Karpas-422 (cell line): ENCODE measurements at regions not wholly inside any gene's neighbourhood (a gene's known extent, or its start where the extent isn't known, plus 50 kb on each side); places are given as distances from the start of the nearest gene placed in this dataset.

Experiments
- DNase-seq: peaks from one replicate; pipeline ENCODE4 v3.0.0-alpha.2; 2015
- H2AFZ ChIP-seq: fragments of 200-600 bp; sonication (generic); 2 replicates; pipeline ENCODE4 v1.6.1; 2014; ENCODE audit warnings: antibody characterized with exemption, low read length, mixed read lengths
- H3K27ac ChIP-seq: fragments of 200-600 bp; sonication (generic); 2 replicates; pipeline ENCODE4 v1.5.1; 2014; ENCODE audit warnings: mild to moderate bottlenecking, low read length, moderate library complexity
- H3K27me3 ChIP-seq: fragments of 200-600 bp; sonication (generic); 2 replicates; pipeline ENCODE4 v1.6.1; 2014; ENCODE audit warnings: low read length, mixed read lengths
- H3K36me3 ChIP-seq: fragments of 200-600 bp; sonication (generic); 2 replicates; pipeline ENCODE4 v1.6.1; 2014; ENCODE audit warnings: low read length, mixed read lengths; ENCODE audit not compliant: insufficient read depth
- H3K4me1 ChIP-seq: fragments of 200-600 bp; sonication (generic); 2 replicates; pipeline ENCODE4 v1.6.1; 2014; ENCODE audit warnings: mild to moderate bottlenecking, low read length, mixed read lengths
- H3K4me2 ChIP-seq: fragments of 200-600 bp; sonication (generic); 2 replicates; pipeline ENCODE4 v1.6.1; 2014; ENCODE audit warnings: low read length, low read depth, mild to moderate bottlenecking; ENCODE audit not compliant: poor library complexity, severe bottlenecking
- H3K4me3 ChIP-seq: fragments of 200-600 bp; sonication (generic); 2 replicates; pipeline ENCODE4 v1.5.1; 2014; ENCODE audit warnings: mild to moderate bottlenecking, antibody characterized with exemption, low read length, mixed read lengths
- H3K79me2 ChIP-seq: fragments of 200-600 bp; sonication (generic); 2 replicates; pipeline ENCODE4 v1.6.1; 2014; ENCODE audit warnings: mild to moderate bottlenecking, low read length, mixed read lengths
- H3K9ac ChIP-seq: fragments of 200-600 bp; sonication (generic); 2 replicates; pipeline ENCODE4 v1.6.0; 2014; ENCODE audit warnings: low read length
- H3K9me2 ChIP-seq: fragments of 200-600 bp; sonication (generic), shearing (Covaris generic); replicated peaks from 2 replicates; pipeline ENCODE4 v1.6.0; 2014; ENCODE audit warnings: mild to moderate bottlenecking, low read length, moderate library complexity; ENCODE audit not compliant: insufficient read depth
- H3K9me3 ChIP-seq: fragments of 300-700, 200-600 bp; sonication (generic); 2 replicates; pipeline ENCODE4 v1.6.1; 2014; ENCODE audit warnings: low read length, mixed read lengths
- H4K20me1 ChIP-seq: fragments of 200-600 bp; sonication (generic); 2 replicates; pipeline ENCODE4 v1.6.1; 2014; ENCODE audit warnings: mild to moderate bottlenecking, antibody characterized with exemption, low read length, low read depth; ENCODE audit not compliant: insufficient read depth

DNA sequence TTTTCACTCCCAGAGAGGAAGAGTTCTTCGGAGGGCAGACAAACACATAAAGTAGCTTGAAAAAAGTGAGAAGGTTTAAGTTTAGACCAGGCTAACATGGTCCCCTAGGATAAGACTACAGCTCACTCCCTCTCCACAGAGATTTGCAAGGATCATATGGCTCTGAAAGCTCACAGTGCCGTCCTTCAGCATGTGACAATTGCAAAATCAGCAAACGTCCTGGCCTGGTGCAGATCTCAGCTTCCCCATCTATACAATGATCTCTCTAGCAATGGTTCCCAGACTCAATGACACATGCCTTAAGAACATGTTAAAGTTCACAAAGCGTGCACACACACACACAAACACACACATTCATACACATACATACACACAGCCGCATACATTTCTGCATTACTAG, 327.6 kb downstream of the ACTL7B start:
- H3K4me3 ChIP-seq = no peak overlapping the region
- no peaks in the 10 kb centered on the region for H3K9me3 ChIP-seq
- no peak overlapping the region for H2AFZ ChIP-seq
- H3K9ac ChIP-seq = no peak overlapping the region
- DNase-seq = no peak
- no peaks in the 10 kb centered on the region for H4K20me1 ChIP-seq
- no peak overlapping the region for H3K4me2 ChIP-seq
- H3K9me2 ChIP-seq = no peaks in the 10 kb centered on the region
- no peaks in the 10 kb centered on the region for H3K79me2 ChIP-seq
- no peaks in the 10 kb centered on the region for H3K27me3 ChIP-seq
- H3K4me1 ChIP-seq = no peaks in the 10 kb centered on the region
- no peak overlapping the region for H3K27ac ChIP-seq
- no peaks in the 10 kb centered on the region for H3K36me3 ChIP-seq

DNA sequence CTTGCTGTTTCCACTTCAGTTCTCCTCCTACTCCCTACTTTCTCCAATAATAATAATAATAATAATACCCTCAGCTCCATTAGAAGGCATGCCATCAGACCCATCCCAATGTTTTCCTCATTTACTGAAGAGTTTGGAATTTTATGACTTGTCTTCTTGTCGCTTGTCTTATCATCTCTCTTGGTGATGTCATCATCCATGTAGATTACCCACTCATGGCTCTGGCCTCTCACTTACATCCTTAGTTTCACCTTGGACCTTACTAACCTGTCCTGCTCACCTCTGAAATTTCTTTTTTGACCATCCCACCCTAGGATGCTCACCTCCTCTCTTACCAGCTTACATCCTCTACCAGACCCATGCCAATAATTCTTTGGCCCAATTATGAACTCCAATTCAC, 329.3 kb downstream of the ACTL7B start:
- H3K4me2 ChIP-seq = no peak overlapping the region
- DNase-seq = no peak
- no peaks in the 10 kb centered on the region for H3K9me3 ChIP-seq
- H3K4me3 ChIP-seq = no peak overlapping the region
- no peaks in the 10 kb centered on the region for H3K79me2 ChIP-seq
- H3K27ac ChIP-seq = no peak overlapping the region
- H3K9ac ChIP-seq = no peak overlapping the region
- no peaks in the 10 kb centered on the region for H4K20me1 ChIP-seq
- no peak overlapping the region for H2AFZ ChIP-seq
- no peaks in the 10 kb centered on the region for H3K4me1 ChIP-seq
- no peaks in the 10 kb centered on the region for H3K9me2 ChIP-seq
- no peaks in the 10 kb centered on the region for H3K36me3 ChIP-seq
- H3K27me3 ChIP-seq = no peaks in the 10 kb centered on the region

DNA sequence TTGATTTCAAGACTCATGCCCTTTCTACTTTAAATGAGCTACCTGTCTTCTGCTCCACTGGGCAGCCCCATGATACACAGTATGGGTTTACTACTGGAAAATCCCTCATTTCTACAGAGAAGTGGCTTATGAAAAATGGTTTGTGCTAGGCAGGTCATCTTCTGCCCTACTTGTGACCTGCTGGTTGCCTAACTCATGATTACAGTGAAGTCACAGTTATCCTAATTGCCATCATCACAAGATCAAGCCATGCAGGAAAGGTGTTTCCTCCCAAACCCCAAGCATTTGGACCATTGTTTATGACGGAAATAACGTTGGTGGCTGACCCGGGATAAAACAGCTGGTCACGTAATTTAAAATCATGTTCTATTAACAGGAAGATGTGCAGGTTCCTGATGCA, 330.6 kb downstream of the ACTL7B start:
- no peak for DNase-seq
- Histone ChIP-seq H3K4me3 (no peak overlapping the region), H3K9me2 (no peaks in the 10 kb centered on the region), H3K9me3 (no peaks in the 10 kb centered on the region), H3K36me3 (no peaks in the 10 kb centered on the region), H4K20me1 (no peaks in the 10 kb centered on the region), H3K79me2 (no peaks in the 10 kb centered on the region), H3K27me3 (no peaks in the 10 kb centered on the region), H2AFZ (no peak overlapping the region), H3K4me1 (no peaks in the 10 kb centered on the region), H3K27ac (no peak overlapping the region), H3K9ac (no peak overlapping the region), H3K4me2 (no peak overlapping the region)

DNA sequence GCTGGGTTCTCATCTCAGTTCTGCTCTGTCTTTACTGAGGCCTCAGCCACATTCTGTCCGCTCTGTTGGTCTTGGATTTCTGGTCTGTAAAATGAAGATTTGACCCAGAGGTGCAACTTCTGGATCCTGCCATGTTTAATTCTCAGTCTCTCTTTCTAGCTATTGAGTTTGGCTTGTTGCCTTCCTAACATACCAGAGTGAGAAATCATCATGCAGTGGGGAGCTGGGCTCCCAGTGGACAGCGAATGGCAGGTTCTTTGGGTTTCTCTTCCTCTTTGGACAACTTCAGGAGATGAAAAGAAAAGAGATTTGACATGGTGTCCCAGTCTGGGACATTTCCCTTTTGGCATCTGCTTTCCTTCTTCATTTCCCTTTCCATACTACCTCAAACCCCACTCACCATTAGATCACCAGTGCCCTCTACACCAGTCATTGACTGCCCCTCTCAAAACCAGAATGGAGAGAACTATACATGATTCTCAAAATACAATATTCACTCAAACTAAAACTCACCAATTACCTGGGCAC, 334.7 kb downstream of the ACTL7B start:
- H4K20me1 ChIP-seq = no peaks in the 10 kb centered on the region
- no peaks in the 10 kb centered on the region for H3K9me3 ChIP-seq
- H3K27me3 ChIP-seq = no peaks in the 10 kb centered on the region; the same call in 1 of the 2 replicates
- H3K4me1 ChIP-seq = no peaks in the 10 kb centered on the region
- H3K4me3 ChIP-seq = no peak overlapping the region
- no peak overlapping the region for H2AFZ ChIP-seq
- H3K36me3 ChIP-seq = no peaks in the 10 kb centered on the region
- H3K79me2 ChIP-seq = no peaks in the 10 kb centered on the region
- no peak overlapping the region for H3K27ac ChIP-seq
- H3K9me2 ChIP-seq = no peaks in the 10 kb centered on the region
- H3K9ac ChIP-seq = no peak overlapping the region
- no peak for DNase-seq
- H3K4me2 ChIP-seq = no peak overlapping the region

DNA sequence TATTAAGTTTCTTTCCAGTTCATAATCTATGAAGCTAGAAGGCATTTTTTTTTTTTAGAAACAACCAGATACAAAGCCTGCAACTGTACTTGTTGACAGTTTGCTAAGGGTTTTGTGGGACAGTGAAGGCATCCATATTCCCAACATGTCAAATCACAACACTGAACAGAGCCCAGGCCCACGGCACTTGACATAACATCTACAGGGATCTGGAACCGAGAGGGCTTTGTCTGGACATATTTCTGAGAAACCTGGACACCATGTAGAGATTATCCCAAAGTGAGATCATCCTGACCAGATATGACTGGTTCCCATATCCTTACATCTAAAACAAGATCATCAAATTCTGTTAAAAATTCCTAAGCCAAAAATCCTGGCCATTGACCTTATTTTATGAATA, 336.3 kb downstream of the ACTL7B start:
- Histone ChIP-seq H2AFZ (no peak overlapping the region), H3K4me2 (no peak overlapping the region), H3K9me3 (no peaks in the 10 kb centered on the region), H4K20me1 (no peaks in the 10 kb centered on the region), H3K9ac (no peak overlapping the region), H3K4me1 (no peaks in the 10 kb centered on the region), H3K27ac (no peak overlapping the region), H3K79me2 (no peaks in the 10 kb centered on the region), H3K9me2 (no peaks in the 10 kb centered on the region), H3K4me3 (no peak overlapping the region), H3K27me3 (no peaks in the 10 kb centered on the region; the same call in 1 of the 2 replicates), H3K36me3 (no peaks in the 10 kb centered on the region)
- DNase-seq = no peak

DNA sequence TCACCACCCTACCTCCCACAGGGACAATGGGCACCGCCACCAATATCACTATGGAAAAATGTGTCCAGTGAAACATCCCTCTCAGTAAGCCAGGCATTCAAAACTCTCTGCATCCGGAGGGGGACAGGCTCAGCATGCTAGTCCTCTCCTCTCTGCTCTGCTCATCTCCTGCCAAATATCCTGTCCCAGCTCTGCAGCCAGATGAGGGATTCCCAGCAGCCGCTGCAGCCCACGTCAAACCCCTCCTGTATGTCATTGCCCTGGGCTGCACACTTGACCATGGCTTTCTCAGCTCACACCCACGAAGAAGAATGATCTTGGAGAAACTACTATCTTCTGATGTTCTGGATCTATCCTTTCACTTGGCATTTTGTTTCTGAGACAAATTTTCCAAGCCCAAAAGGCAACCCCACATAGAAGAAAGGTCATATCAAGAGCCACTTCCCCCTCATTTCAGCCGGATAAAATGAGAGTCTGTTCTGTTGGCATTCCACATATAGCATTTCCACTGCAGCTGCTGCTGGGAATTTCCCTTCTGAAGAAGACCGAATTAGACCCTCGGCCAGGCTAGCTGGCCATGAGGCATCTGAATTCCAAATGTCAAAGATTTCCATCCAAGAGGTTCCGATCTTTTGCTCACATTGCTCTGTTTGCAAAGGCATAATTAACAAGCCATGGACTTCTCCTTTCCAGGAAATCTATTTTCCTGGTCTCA, 338.0 kb downstream of the ACTL7B start:
- Histone ChIP-seq H3K9ac (no peak overlapping the region), H3K36me3 (no peaks in the 10 kb centered on the region), H3K79me2 (no peaks in the 10 kb centered on the region), H3K9me3 (no peaks in the 10 kb centered on the region), H4K20me1 (no peaks in the 10 kb centered on the region), H3K4me2 (no peak overlapping the region), H3K27me3 (no peaks in the 10 kb centered on the region; the same call in 1 of the 2 replicates), H2AFZ (no peak overlapping the region), H3K4me3 (no peak overlapping the region), H3K27ac (no peak overlapping the region), H3K4me1 (no peaks in the 10 kb centered on the region), H3K9me2 (no peaks in the 10 kb centered on the region)
- no peak for DNase-seq

DNA sequence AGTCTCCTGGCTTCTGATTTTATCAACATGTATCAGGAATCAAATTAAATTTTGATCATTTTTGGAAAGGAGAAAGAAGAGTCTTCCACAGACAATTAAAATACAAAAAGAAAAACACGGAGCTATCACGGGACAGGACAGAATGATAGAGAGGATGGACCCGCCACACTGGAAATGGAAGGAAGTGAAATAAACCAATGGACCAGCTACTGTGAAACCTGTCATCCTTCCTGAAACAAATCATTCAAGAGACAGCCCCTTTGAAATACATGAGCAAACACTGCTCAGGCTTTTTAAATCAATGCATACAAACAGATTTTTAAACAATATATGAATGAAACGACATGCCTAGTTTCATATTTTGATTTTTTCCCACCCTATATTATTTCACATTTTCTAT, 339.4 kb downstream of the ACTL7B start:
- no peaks in the 10 kb centered on the region for H3K79me2 ChIP-seq
- no peaks in the 10 kb centered on the region; the same call in 1 of the 2 replicates for H3K27me3 ChIP-seq
- H3K9ac ChIP-seq = no peak overlapping the region
- no peaks in the 10 kb centered on the region for H4K20me1 ChIP-seq
- H3K4me1 ChIP-seq = no peaks in the 10 kb centered on the region
- no peaks in the 10 kb centered on the region for H3K9me2 ChIP-seq
- no peak for DNase-seq
- H3K9me3 ChIP-seq = no peaks in the 10 kb centered on the region
- H3K4me2 ChIP-seq = no peak overlapping the region
- no peaks in the 10 kb centered on the region for H3K36me3 ChIP-seq
- no peak overlapping the region for H2AFZ ChIP-seq
- H3K27ac ChIP-seq = no peak overlapping the region
- no peak overlapping the region for H3K4me3 ChIP-seq

DNA sequence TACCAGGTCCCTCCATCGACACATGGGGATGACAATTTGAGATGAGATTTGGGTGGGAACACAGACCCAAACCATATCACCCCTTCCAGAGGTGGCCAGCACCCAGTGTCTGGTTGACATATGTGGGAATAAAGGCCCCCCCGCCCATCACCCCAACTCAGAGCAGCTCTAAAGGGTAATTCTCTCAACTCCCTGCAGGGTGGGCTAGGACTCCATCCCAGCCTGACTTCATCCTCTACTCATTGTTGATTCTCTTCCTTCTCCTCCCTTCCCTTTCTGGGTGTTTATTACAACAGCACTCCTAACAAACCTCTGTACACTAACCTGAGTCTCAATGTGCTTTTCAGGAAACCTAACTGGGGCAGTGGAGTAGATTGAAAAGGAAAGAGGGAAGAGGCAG, 339.9 kb downstream of the ACTL7B start:
- H3K27ac ChIP-seq = no peak overlapping the region
- H3K4me3 ChIP-seq = no peak overlapping the region
- H3K79me2 ChIP-seq = no peaks in the 10 kb centered on the region
- no peaks in the 10 kb centered on the region for H3K9me2 ChIP-seq
- H3K36me3 ChIP-seq = no peaks in the 10 kb centered on the region
- H3K27me3 ChIP-seq = no peaks in the 10 kb centered on the region; the same call in 1 of the 2 replicates
- DNase-seq = no peak
- H3K9ac ChIP-seq = no peak overlapping the region
- no peak overlapping the region for H3K4me2 ChIP-seq
- no peaks in the 10 kb centered on the region for H3K9me3 ChIP-seq
- H4K20me1 ChIP-seq = no peaks in the 10 kb centered on the region
- no peaks in the 10 kb centered on the region for H3K4me1 ChIP-seq
- no peak overlapping the region for H2AFZ ChIP-seq
